ENCODE measurements at regions not wholly inside any gene's neighbourhood (a gene's known extent, or its start where the extent isn't known, plus 50 kb on each side); places are given as distances from the start of the nearest gene placed in this dataset.
A peak's percentile ranks its signal among the peaks of the same experiment; 100 is the strongest.

DNA sequence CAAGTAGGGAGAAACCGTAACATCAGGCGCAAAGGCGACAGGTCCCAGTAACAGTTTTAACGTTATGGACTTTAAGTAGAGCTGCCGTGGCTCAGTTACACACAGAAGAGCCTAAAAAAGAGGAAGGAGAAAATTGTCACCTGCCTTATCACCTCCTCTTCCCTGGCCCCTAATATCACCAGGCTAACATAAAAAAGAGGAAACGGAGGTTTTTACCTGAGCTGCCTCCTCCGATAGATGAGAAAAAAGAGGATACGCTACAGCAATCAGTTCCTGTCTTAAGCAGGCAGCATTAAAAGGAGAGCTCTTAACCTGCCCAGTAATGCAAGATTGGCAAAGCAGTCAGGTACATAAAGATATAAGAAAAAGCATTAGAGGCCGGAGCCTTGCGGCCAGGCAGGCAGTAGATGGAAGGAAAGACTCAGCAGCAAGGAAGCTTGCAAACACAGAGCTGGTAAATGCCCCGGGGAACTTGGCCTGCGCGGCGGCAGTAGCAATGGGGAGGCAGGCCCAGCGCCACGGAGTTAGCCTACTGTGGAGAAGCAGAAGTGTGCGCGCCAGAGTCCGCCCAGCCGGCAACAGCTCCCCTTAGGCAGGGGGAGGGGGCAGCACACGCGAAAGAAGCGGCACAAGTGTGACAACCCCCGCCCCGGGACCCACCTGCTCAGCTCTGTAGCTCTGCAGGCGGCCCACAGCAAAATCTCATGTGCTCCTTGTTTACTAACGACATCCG is 116.3 kb upstream of the SCN7A start:
- Histone ChIP-seq H3K79me2 (ENCODE audit: control insufficient read depth, insufficient read depth, low read length) (no peaks in the 10 kb centered on the region), H3K9me1 (replicated peaks; ENCODE audit: control insufficient read depth, extremely low read depth, insufficient read depth, low read length) (no peaks in the 10 kb centered on the region), H3K4me3 (replicated peaks in 1 of 3; ENCODE audit: insufficient read depth in 1 of 3, low read depth in 1 of 3, low read length in 3 of 3) (no peak overlapping the region), H3K36me3 (ENCODE audit: control insufficient read depth in 2 of 2, extremely low read depth in 1 of 2, insufficient read depth in 2 of 2, low read length in 2 of 2) (no peaks in the 10 kb centered on the region), H3K9me3 (replicated peaks; ENCODE audit: control insufficient read depth, insufficient read depth, low read length) (no peaks in the 10 kb centered on the region), H3K4me1 (ENCODE audit: control insufficient read depth, extremely low read depth, insufficient read depth, low read length) (no peaks in the 10 kb centered on the region), H2AFZ (ENCODE audit: low read depth, low read length) (peak overlapping the region; percentile 41), H4K20me1 (replicated peaks; ENCODE audit: control insufficient read depth, extremely low read depth, insufficient read depth, low read length) (no peaks in the 10 kb centered on the region), H3K4me2 (ENCODE audit: insufficient read depth, low read length) (no peak overlapping the region), H3K27ac (ENCODE audit: insufficient read depth, low read depth, low read length) (no peak overlapping the region), H3K9ac (replicated peaks; ENCODE audit: extremely low read depth, insufficient read depth, low read length) (no peak overlapping the region), H3K27me3 (ENCODE audit: control insufficient read depth in 2 of 2, insufficient read depth in 2 of 2, low read length in 2 of 2) (no peaks in the 10 kb centered on the region)
- DNase-seq (ENCODE audit: low read depth, low spot score): peak; percentile 14
- ChIA-PET POLR2A (no interaction called here), CTCF (interaction anchor here (1.8 kb wide), 1 partner anchor 71 kb away, joined by 3 read pairs; no protein-coding TSS in a partner anchor)
- no peak for FAIRE-seq
- BruUV-seq (replicated peaks): no TSS peak
- dilution Hi-C loops (cut with MboI; ENCODE audit: extremely low pct_ligation_motif_present, low sequenced_read_pairs): no loop called here
- intact Hi-C loops (cut with micrococcal nuclease): no loop called here
- no peak for TF ChIP-seq MYC (IDR thresholded peaks at IDR 0.05; ENCODE audit: low read depth, low read length)

DNA sequence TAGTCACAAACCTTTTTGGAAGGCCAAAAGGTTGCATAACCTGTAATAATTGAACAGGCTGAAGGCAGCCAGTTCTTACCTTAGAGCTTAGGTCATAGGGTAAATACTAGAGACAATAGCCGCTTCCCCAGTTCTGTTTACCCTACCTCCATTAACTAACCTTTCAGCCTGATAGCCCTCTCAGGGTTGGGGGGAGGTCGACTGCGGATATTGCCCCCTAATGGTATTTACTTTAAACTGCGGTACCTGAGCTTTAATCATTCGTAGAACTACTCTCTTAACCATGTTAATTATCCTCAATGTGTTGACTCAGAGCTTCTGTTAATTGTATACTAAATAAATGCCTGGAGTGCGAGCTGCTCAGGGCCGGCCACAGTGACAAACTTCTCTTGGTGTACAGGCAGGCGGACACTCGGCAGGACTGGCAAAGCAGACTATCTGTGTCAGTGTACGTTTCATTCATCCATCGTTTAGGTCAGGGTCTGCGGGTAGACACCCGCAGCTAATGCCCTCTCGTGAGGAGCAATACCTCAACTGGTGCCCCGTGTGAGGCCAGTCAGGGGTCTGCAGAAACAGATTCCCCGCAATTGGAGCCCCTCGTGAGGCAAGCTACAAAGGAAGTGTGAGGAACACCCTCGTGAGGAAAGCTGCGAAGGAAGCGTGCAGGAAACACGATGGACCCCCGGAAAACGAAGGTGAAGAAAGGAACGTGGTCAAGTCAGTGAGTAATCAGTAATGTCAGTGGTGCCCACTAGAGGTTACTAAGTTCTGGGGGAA is 115.3 kb upstream of the SCN7A start:
- Histone ChIP-seq H3K27me3 (ENCODE audit: control insufficient read depth in 2 of 2, insufficient read depth in 2 of 2, low read length in 2 of 2) (no peaks in the 10 kb centered on the region), H3K9me1 (replicated peaks; ENCODE audit: control insufficient read depth, extremely low read depth, insufficient read depth, low read length) (no peaks in the 10 kb centered on the region), H3K9me3 (replicated peaks; ENCODE audit: control insufficient read depth, insufficient read depth, low read length) (no peaks in the 10 kb centered on the region), H3K4me3 (replicated peaks in 1 of 3; ENCODE audit: insufficient read depth in 1 of 3, low read depth in 1 of 3, low read length in 3 of 3) (no peak overlapping the region), H3K27ac (ENCODE audit: insufficient read depth, low read depth, low read length) (no peak overlapping the region), H3K36me3 (ENCODE audit: control insufficient read depth in 2 of 2, extremely low read depth in 1 of 2, insufficient read depth in 2 of 2, low read length in 2 of 2) (no peaks in the 10 kb centered on the region), H3K9ac (replicated peaks; ENCODE audit: extremely low read depth, insufficient read depth, low read length) (no peak overlapping the region), H4K20me1 (replicated peaks; ENCODE audit: control insufficient read depth, extremely low read depth, insufficient read depth, low read length) (no peaks in the 10 kb centered on the region), H3K4me2 (ENCODE audit: insufficient read depth, low read length) (no peak overlapping the region), H3K79me2 (ENCODE audit: control insufficient read depth, insufficient read depth, low read length) (no peaks in the 10 kb centered on the region), H2AFZ (ENCODE audit: low read depth, low read length) (no peak overlapping the region), H3K4me1 (ENCODE audit: control insufficient read depth, extremely low read depth, insufficient read depth, low read length) (no peaks in the 10 kb centered on the region)
- no TSS peak for BruUV-seq (replicated peaks)
- TF ChIP-seq POLR2A (IDR thresholded peaks at IDR 0.05; ENCODE audit: low read depth, low read length) (no peak), MYC (IDR thresholded peaks at IDR 0.05; ENCODE audit: low read depth, low read length) (no peak), EZH2 (IDR thresholded peaks at IDR 0.05; ENCODE audit: borderline replicate concordance, low read depth, low read length, severe bottlenecking) (no peak), GATA2 (IDR thresholded peaks at IDR 0.05; ENCODE audit: insufficient read depth, insufficient read length, low read depth, low read length) (no peak), POLR2AphosphoS5 (IDR thresholded peaks at IDR 0.05; ENCODE audit: insufficient read depth, low read depth, low read length) (no peak), JUN (IDR thresholded peaks at IDR 0.05; ENCODE audit: borderline replicate concordance, insufficient read depth, insufficient read length, low read depth) (no peak), FOS (IDR thresholded peaks at IDR 0.05; ENCODE audit: borderline replicate concordance, insufficient read depth, low read length) (no peak)
- TF ChIP-seq, protein P1, sequence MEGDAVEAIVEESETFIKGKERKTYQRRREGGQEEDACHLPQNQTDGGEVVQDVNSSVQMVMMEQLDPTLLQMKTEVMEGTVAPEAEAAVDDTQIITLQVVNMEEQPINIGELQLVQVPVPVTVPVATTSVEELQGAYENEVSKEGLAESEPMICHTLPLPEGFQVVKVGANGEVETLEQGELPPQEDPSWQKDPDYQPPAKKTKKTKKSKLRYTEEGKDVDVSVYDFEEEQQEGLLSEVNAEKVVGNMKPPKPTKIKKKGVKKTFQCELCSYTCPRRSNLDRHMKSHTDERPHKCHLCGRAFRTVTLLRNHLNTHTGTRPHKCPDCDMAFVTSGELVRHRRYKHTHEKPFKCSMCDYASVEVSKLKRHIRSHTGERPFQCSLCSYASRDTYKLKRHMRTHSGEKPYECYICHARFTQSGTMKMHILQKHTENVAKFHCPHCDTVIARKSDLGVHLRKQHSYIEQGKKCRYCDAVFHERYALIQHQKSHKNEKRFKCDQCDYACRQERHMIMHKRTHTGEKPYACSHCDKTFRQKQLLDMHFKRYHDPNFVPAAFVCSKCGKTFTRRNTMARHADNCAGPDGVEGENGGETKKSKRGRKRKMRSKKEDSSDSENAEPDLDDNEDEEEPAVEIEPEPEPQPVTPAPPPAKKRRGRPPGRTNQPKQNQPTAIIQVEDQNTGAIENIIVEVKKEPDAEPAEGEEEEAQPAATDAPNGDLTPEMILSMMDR (IDR thresholded peaks at IDR 0.05; ENCODE audit: extremely low read depth in 1 of 2, insufficient read depth in 1 of 2, low read depth in 1 of 2, low read length in 2 of 2): no peak
- TF ChIP-seq, protein P2, sequence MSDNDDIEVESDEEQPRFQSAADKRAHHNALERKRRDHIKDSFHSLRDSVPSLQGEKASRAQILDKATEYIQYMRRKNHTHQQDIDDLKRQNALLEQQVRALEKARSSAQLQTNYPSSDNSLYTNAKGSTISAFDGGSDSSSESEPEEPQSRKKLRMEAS (IDR thresholded peaks at IDR 0.05; ENCODE audit: insufficient read depth, insufficient read length): no peak
- no peak for FAIRE-seq
- CTCF ChIA-PET: no interaction called here
- dilution Hi-C loops (cut with MboI; ENCODE audit: extremely low pct_ligation_motif_present, low sequenced_read_pairs) (no loop called here), intact Hi-C loops (cut with micrococcal nuclease) (no loop called here)
- no peak for DNase-seq (ENCODE audit: low read depth, low spot score)
- POLR2A ChIA-PET: no interaction called here
